ENCODE measurements at regions not wholly inside any gene's neighbourhood (a gene's known extent, or its start where the extent isn't known, plus 50 kb on each side); places are given as distances from the start of the nearest gene placed in this dataset.

DNA sequence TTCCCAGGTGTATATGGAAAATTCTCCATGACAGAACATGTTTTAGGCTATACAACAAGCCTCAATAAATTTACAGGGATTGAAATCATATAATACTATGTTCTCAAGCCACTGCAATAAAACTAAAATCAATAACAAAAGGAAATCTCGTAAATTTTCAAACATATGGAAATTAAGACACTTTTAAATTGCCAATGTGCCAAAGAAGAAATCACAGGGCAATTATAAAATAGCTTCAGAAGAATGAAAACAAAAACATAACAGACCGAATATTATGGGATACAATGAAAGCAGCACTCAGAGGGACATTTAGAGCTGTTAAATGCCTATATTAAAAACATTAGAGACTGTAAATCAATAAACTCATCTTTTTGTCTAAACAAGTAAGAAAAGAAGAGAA lies 555.7 kb upstream of the B3GAT1 start:
- no peak for TF ChIP-seq CTCF (IDR thresholded peaks at IDR 0.05)
- no peak for TF ChIP-seq POLR2A (IDR thresholded peaks at IDR 0.05)

Measured in body of pancreas (tissue), 4 donors.